Omental fat pad (tissue), 1 donor: ENCODE measurements at regions not wholly inside any gene's neighbourhood (a gene's known extent, or its start where the extent isn't known, plus 50 kb on each side); places are given as distances from the start of the nearest gene placed in this dataset. TPM values are rescaled to one million over a fixed set of nuclear protein-coding genes. Genes with fewer than 3 reads are reported as not detected.

Experiments
- small RNA-seq: library from RNA; depleted of rRNA; stranded (forward); fragments of <200 nt; gene quantifications from one replicate; pipeline ENCODE3, GENCODE V24; 2016

Small RNAs in the stretch of these regions (small RNA-seq; reads per million reads assigned to genes)
- not detected for gene RNU6-954P
- gene ZNF114P1, result not detected
